ELF-1 (cell line): ENCODE measurements at regions not wholly inside any gene's neighbourhood (a gene's known extent, or its start where the extent isn't known, plus 50 kb on each side); places are given as distances from the start of the nearest gene placed in this dataset.

Source experiments
- DNase-seq: peaks from one replicate; pipeline ENCODE4 v3.0.0-alpha.2; 2016; ENCODE audit warnings: low read depth, low spot score

- no peak for DNase-seq
Measured at GRCh38 chr4:182971702-182972101, 54.5 kb upstream of the DCTD start.

GRCh38 chr4:182969651-182970279, 52.6 kb upstream of the DCTD start:
- no peak for DNase-seq

- DNase-seq, result no peak
Measured at GRCh38 chr4:182968917-182969650, 51.9 kb upstream of the DCTD start.

- no peak for DNase-seq
Measured at GRCh38 chr4:182967403-182967802, 50.2 kb upstream of the DCTD start.
